H1 (cell line): ENCODE measurements at regions not wholly inside any gene's neighbourhood (a gene's known extent, or its start where the extent isn't known, plus 50 kb on each side); places are given as distances from the start of the nearest gene placed in this dataset.

Source experiments
- CHD2 ChIP-seq: IDR thresholded peaks from 2 replicates; pipeline ENCODE4 v1.6.1; 2012; ENCODE audit warnings: low read length, improper control_type of control experiment
- FOSL1 ChIP-seq: IDR thresholded peaks from 2 replicates; pipeline ENCODE4 v1.6.1; 2011; ENCODE audit warnings: mild to moderate bottlenecking, low read depth, low read length, moderate library complexity; ENCODE audit not compliant: insufficient read depth
- RBBP5 ChIP-seq: IDR thresholded peaks from 2 replicates; pipeline ENCODE4 v1.7.1; 2012; ENCODE audit warnings: low read depth, mild to moderate bottlenecking, inconsistent platforms, low read length, moderate library complexity, borderline replicate concordance
- TAF1 ChIP-seq: IDR thresholded peaks from 2 replicates; pipeline ENCODE4 v1.6.1; 2011; ENCODE audit warnings: mild to moderate bottlenecking, low read depth, low read length

GRCh38 chr4:134591326-134591725 lies 389.7 kb upstream of the PABPC4L start (continued):
- TF ChIP-seq FOSL1 (no peak), CHD2 (no peak), TAF1 (no peak), RBBP5 (no peak)
